ENCODE measurements at regions not wholly inside any gene's neighbourhood (a gene's known extent, or its start where the extent isn't known, plus 50 kb on each side); places are given as distances from the start of the nearest gene placed in this dataset.

- Histone ChIP-seq H3K4me3 (no peak overlapping the region), H3K9me3 (peaks cover 10% of the 10 kb centered on the region), H3K36me3 (no peaks in the 10 kb centered on the region), H3K27me3 (no peaks in the 10 kb centered on the region)
- DNase-seq = peak; percentile 88
Measured at GRCh38 chr7:131188367-131189339, 139.0 kb upstream of the MKLN1 start.

DNA sequence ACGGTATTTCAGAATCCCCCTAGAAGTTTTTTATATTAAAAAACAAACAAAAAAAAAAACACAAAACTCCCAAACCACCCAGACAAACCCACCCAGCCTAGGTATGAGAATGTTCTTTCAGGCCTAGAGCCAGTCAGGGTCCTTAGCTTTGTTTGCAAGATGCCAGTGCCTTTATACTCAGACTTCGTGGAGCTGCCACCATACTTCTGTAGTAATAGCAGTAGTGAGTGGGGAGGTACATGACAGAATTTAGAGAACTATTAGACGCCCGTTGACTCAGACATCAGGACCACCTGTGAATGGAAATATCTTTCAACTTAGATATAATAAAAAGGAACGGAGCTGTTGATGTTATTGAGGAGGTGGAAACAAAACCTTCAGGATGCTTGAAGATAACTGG lies 138.2 kb upstream of the MKLN1 start:
- H3K9me3 ChIP-seq = peaks cover 10% of the 10 kb centered on the region
- no peaks in the 10 kb centered on the region for H3K36me3 ChIP-seq
- no peak overlapping the region for H3K4me3 ChIP-seq
- H3K27me3 ChIP-seq = no peaks in the 10 kb centered on the region
- DNase-seq = no peak

DNA sequence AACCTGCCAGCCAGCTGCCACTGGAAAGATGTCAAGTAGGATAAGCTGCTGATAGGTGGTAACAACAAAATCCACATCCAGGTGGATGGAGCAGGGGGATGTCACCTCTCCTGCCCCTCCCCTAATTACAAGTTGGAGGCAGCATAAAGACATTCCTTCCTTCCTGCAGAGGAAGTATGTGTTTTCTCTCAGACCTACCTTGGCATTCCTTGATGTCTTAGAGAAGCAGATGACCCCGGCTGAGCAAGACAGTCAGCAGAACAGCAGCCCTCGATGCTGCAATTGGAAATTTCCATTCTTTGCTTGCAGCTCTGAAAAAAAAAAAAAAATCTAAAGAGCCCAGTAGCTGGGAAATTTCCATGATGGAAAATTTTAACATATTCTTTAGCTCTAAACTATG lies 137.5 kb upstream of the MKLN1 start:
- H3K9me3 ChIP-seq = peaks cover 10% of the 10 kb centered on the region
- no peak overlapping the region for H3K4me3 ChIP-seq
- no peaks in the 10 kb centered on the region for H3K27me3 ChIP-seq
- DNase-seq = no peak
- no peaks in the 10 kb centered on the region for H3K36me3 ChIP-seq

GRCh38 chr7:131190581-131190980 lies 137.1 kb upstream of the MKLN1 start:
- no peaks in the 10 kb centered on the region for H3K36me3 ChIP-seq
- DNase-seq = no peak
- no peaks in the 10 kb centered on the region for H3K27me3 ChIP-seq

GRCh38 chr7:131194070-131194865 lies 133.4 kb upstream of the MKLN1 start:
- no peaks in the 10 kb centered on the region for H3K27me3 ChIP-seq
- no peak overlapping the region for H3K4me3 ChIP-seq
- no peaks in the 10 kb centered on the region for H3K9me3 ChIP-seq
- no peaks in the 10 kb centered on the region for H3K36me3 ChIP-seq
- DNase-seq = no peak

More at GRCh38 chr7:131190581-131190980, 137.1 kb upstream of the MKLN1 start:
- no peak overlapping the region for H3K4me3 ChIP-seq
- peaks cover 10% of the 10 kb centered on the region for H3K9me3 ChIP-seq

GRCh38 chr7:131196803-131197202 lies 130.9 kb upstream of the MKLN1 start:
- DNase-seq = no peak
- H3K36me3 ChIP-seq = no peaks in the 10 kb centered on the region
- H3K9me3 ChIP-seq = no peaks in the 10 kb centered on the region
- no peak overlapping the region for H3K4me3 ChIP-seq
- H3K27me3 ChIP-seq = no peaks in the 10 kb centered on the region

DNA sequence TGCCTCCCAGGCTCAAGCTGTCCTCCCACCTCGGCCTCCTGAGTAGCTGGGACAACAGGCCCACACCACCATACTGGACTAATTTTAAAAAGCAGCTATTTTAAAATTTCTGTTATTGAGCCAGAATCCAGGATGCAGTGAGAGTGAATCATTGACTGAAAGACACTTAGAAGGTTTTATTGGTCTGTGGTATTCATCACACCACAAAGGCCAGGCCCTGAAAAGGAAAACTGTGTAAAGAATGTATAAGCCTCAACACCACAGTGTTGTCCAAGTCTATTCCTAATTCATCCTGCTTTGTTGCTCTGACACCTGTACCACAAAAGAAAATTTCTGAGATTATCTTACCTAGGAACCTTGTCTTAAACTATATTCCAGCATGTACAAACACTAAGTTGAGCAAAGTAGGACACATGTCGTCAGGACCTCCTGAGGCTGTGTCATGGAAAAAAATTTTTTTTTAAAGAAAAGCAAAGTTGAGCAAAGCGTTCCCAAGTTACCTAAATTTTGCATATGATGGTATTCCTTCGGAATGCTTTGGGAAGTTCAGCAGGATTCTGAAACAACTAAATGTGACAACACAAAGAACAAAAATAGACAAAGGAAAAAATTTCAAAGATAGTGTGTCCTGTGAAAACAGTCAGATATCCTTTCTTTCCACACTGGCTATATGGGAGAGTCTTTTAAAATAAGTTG lies 129.6 kb upstream of the MKLN1 start:
- Histone ChIP-seq H3K4me3 (no peak overlapping the region), H3K27me3 (no peaks in the 10 kb centered on the region), H3K36me3 (no peaks in the 10 kb centered on the region), H3K9me3 (no peaks in the 10 kb centered on the region)
- no peak for DNase-seq

DNA sequence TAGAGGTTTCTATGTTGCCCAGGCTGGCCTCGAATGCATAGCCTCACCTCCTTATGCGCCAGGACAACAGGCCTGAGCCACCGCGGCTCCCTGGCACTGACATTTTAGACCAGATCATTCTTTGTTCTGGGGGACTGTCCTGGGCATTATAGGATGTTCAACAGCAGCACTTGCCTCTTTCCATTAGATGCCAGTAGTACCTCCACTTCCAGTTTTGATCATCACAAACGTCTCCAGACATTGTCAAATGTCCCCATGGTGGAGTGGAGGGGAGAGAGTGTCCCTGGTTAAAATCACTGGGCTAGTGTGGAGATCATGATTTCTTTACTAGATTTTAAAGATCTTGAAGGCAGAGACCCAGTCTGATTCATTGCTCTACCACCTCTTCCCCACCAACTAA lies 125.2 kb upstream of the MKLN1 start:
- Histone ChIP-seq H3K36me3 (no peaks in the 10 kb centered on the region), H3K4me3 (no peak overlapping the region), H3K27me3 (no peaks in the 10 kb centered on the region), H3K9me3 (no peaks in the 10 kb centered on the region)
- no peak for DNase-seq

DNA sequence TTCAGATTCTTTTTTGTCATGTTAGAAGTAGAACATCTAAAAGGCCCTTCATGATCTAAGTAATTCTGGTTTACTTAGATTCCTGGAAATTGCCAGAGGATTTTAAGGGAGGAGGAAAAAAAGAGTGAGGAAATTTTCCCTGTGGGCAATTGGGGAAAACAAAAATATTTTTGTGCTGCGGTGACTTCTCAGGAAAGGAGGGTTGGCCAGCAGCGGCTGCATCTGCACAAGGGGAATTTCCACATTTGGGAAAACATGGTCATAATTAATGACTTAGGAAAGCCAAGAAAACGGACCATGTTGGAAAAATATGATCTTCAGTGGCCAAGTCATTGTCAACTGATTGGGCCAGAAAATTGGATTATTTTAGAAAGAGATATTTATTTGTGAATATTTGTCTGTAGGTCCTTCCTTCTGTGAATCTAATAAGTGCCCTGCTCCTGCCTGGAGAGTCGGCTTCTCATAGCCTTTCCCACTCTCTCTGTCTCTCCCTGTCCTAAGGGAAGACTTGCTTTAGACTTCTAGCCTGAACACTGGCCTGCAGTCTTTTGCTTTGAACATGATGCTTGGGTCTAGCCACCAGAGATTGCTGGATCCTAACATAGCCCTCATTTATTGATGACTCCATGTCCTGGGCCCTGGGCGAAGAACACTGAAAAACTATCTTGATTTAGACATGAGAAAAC lies 124.2 kb upstream of the MKLN1 start:
- DNase-seq = no peak

DNA sequence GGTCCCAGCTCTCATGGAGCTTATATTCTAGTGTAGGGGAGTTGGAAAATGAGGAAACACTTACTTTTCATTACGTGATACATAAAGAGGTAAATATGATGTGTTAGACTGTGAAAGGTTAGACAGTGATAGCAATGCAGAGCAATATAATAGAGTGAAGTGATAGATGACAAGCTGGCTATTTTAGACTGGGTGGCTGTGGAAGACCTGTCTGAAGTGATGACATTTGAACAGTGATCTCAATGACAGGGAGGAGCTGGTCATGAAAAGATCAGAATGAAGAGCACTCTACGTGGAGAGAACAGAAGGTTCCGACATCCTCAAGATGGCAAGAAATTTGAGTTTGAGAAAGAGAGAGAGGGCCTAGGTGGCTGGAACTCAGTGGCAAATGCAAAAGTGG lies 118.9 kb upstream of the MKLN1 start:
- Histone ChIP-seq H3K9me3 (no peaks in the 10 kb centered on the region), H3K36me3 (no peaks in the 10 kb centered on the region), H3K4me3 (no peak overlapping the region), H3K27me3 (no peaks in the 10 kb centered on the region)
- no peak for DNase-seq

More for the DNA sequence above, 124.2 kb upstream of the MKLN1 start:
- Histone ChIP-seq H3K27me3 (no peaks in the 10 kb centered on the region), H3K9me3 (no peaks in the 10 kb centered on the region), H3K4me3 (no peak overlapping the region), H3K36me3 (no peaks in the 10 kb centered on the region)

DNA sequence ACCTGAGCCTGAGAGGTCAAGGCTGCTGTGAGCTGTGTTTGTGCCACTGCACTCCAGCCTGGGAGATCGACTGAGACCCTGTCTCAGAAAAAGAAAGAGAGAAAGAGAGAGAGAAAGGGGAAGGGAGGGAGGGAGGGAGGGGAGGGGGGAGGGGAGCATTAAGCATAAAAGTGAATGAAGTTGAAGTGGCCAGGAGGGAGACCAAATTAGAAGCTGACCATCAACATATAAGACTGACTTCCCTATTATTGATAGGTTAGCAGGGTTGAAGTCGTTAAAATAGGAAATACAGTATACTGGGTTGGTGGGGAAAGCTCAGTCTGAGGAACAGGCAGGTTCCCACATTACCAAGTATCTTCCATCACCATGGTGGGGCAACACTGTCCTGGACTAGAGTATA lies 117.1 kb upstream of the MKLN1 start:
- Histone ChIP-seq H3K36me3 (no peaks in the 10 kb centered on the region), H3K27me3 (no peaks in the 10 kb centered on the region), H3K4me3 (no peak overlapping the region), H3K9me3 (no peaks in the 10 kb centered on the region)
- DNase-seq = no peak

DNA sequence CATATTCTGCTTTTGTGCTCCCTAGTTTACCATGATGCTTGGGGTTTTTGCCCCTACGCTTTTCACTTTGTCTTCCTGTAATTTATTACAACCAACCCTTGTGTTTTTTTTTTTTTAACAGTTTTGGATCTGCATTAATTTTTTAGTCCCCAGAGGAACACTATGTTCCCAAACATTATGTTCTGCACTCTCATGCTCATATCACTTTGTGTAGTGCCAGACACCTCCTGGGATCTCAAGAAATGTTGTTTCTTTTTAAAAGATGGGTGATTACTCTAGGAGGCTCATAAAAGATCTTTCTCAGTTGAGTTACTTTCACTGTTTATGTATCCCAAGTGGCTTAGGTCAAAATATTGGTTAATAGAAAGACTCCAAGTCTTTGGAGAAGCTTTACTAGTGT lies 116.2 kb upstream of the MKLN1 start:
- H3K4me3 ChIP-seq = no peak overlapping the region
- no peak for DNase-seq
- no peaks in the 10 kb centered on the region for H3K9me3 ChIP-seq
- H3K36me3 ChIP-seq = no peaks in the 10 kb centered on the region
- no peaks in the 10 kb centered on the region for H3K27me3 ChIP-seq

- no peak for DNase-seq
- Histone ChIP-seq H3K4me3 (no peak overlapping the region), H3K36me3 (no peaks in the 10 kb centered on the region), H3K27me3 (no peaks in the 10 kb centered on the region), H3K9me3 (no peaks in the 10 kb centered on the region)
Measured at GRCh38 chr7:131212114-131212513, 115.6 kb upstream of the MKLN1 start.

- Histone ChIP-seq H3K36me3 (no peaks in the 10 kb centered on the region), H3K9me3 (no peaks in the 10 kb centered on the region), H3K27me3 (no peaks in the 10 kb centered on the region), H3K4me3 (no peak overlapping the region)
- DNase-seq = no peak
Measured at GRCh38 chr7:131218727-131219128, 108.9 kb upstream of the MKLN1 start.

- Histone ChIP-seq H3K36me3 (no peaks in the 10 kb centered on the region), H3K9me3 (no peaks in the 10 kb centered on the region), H3K27me3 (no peaks in the 10 kb centered on the region), H3K4me3 (no peak overlapping the region)
- DNase-seq = no peak
Measured at GRCh38 chr7:131219312-131220041, 108.2 kb upstream of the MKLN1 start.

DNA sequence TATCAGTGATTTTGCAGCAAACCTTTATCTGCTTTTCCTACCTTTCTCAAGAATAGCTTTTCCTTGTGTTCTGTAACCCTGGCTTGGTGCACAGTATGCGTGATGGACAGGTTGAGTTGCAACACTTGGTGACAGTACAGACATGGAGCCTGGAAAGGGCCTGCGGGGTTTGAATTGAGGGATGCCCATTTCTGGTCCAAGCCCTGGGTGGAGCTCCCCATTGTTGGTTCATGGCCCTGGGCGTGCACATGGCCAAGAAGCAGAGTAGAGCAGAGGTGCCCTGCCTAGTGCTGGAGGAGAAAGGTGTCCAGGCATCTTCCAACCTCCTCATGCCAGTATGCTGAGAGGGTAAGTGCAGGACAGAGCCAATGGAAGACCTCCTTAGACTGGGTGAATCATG lies 106.6 kb upstream of the MKLN1 start:
- H3K9me3 ChIP-seq = no peaks in the 10 kb centered on the region
- no peak for DNase-seq
- H3K27me3 ChIP-seq = no peaks in the 10 kb centered on the region
- no peak overlapping the region for H3K4me3 ChIP-seq
- H3K36me3 ChIP-seq = no peaks in the 10 kb centered on the region

Data from MG63 (cell line).